Spleen (tissue), 11 donors: ENCODE measurements at regions not wholly inside any gene's neighbourhood (a gene's known extent, or its start where the extent isn't known, plus 50 kb on each side); places are given as distances from the start of the nearest gene placed in this dataset.

Experiments used
- DNase-seq: peaks from one replicate; pipeline ENCODE4 v3.0.0-alpha.2; 2020
- H3K27ac ChIP-seq, 8 donors: fragments of 200-600 bp; sonication (generic) in 7 of 8; 1 replicate in 4 of 8; 2 replicates in 4 of 8; pipeline versions ENCODE4 v1.5.0 to v1.8.0; 2016 to 2021; ENCODE audit warnings: inconsistent platforms in 4 of 8, mild to moderate bottlenecking in 4 of 8, moderate library complexity in 1 of 8
- H3K27me3 ChIP-seq, 7 donors: fragments of 200-600 bp; sonication (generic) in 6 of 7; replicated peaks in 1 of 7; 1 replicate in 4 of 7; 2 replicates in 3 of 7; pipeline versions ENCODE4 v1.5.0 to v1.8.0; 2016 to 2021; ENCODE audit warnings: inconsistent platforms in 3 of 7, mild to moderate bottlenecking in 1 of 7
- H3K36me3 ChIP-seq, 6 donors: fragments of 200-600 bp; sonication (generic) in 5 of 6; 1 replicate in 4 of 6; 2 replicates in 2 of 6; pipeline versions ENCODE4 v1.5.0 to v1.8.0; 2016 to 2021; ENCODE audit warnings: inconsistent platforms in 2 of 6
- H3K4me1 ChIP-seq, 6 donors: fragments of 200-600 bp; sonication (generic) in 5 of 6; 1 replicate in 3 of 6; 2 replicates in 3 of 6; pipeline versions ENCODE4 v1.5.0 to v1.8.0; 2016 to 2021; ENCODE audit warnings: inconsistent platforms in 3 of 6
- H3K4me3 ChIP-seq, 8 donors: fragments of 200-600 bp; sonication (generic) in 7 of 8; 1 replicate in 4 of 8; 2 replicates in 4 of 8; pipeline versions ENCODE4 v1.5.0 to v1.8.0; 2016 to 2021; ENCODE audit warnings: inconsistent platforms in 4 of 8, mild to moderate bottlenecking in 4 of 8, moderate library complexity in 2 of 8
- H3K9me3 ChIP-seq, 8 donors: fragments of 200-600 bp; sonication (generic) in 7 of 8; 1 replicate in 4 of 8; 2 replicates in 4 of 8; pipeline versions ENCODE4 v1.5.0 to v1.8.0; 2016 to 2021; ENCODE audit warnings: inconsistent platforms in 4 of 8
- CTCF ChIP-seq, 11 experiments: fragments of 200-600 bp in 7 of 11; fragments of 450-650 bp in 4 of 11; sonication (generic) in 4 of 11; IDR thresholded peaks in 8 of 11; conservative IDR thresholded peaks in 3 of 11; 1 replicate in 7 of 11; 2 replicates in 4 of 11; pipeline versions ENCODE4 v1.4.0 to v1.8.0; 2016 to 2021; ENCODE audit warnings: antibody characterized with exemption in 11 of 11, inconsistent platforms in 4 of 11, mild to moderate bottlenecking in 1 of 11
- POLR2A ChIP-seq, 3 donors: fragments of 450-650 bp; IDR thresholded peaks; one replicate each; pipeline ENCODE4 v1.5.1; 2017; ENCODE audit warnings: antibody characterized with exemption in 3 of 3, mild to moderate bottlenecking in 1 of 3
- POLR2AphosphoS5 ChIP-seq, 3 donors: sonication (generic); formaldehyde crosslinking; IDR thresholded peaks; one replicate each; pipeline ENCODE4 v1.5.1; 2017; ENCODE audit warnings: antibody characterized with exemption in 3 of 3
- WGBS, 5 donors: extraction: QIAGEN DNeasy Blood & Tissue Kit in 3 of 5; methylation state at CpG; one replicate each; pipeline versions ENCODE4 v1.1.5 to v1.1.7; 2013 to 2018; 5-methylcytosine and 5-hydroxymethylcytosine counted together
- intact Hi-C: fragments of 100-400 bp; cut with DNase I; formaldehyde crosslinking; loops from one replicate; pipeline ENCODE4 v1.15.0; 2023; ENCODE audit warnings: low total_unique reads
- donor health status: healthy with polysubstance abuse.
- donor health status: DM: no; HTN: no; CAD: no; lungs with moderate emphysema.
- donor health status: DM: no; HTN: no; CAD: no.
- donor health status: Bipolar disorder and iron deficiency.
- donor health status: healthy.
- donor health status: DM: no; HTN: no; CAD: no.
- donor health status: DM: yes; HTN: yes; CAD: no.

GRCh38 chr20:50347284-50348063, 156.8 kb downstream of the CEBPB start:
- no peaks in the 10 kb centered on the region for H3K9me3 ChIP-seq
- no peak for TF ChIP-seq POLR2AphosphoS5 (IDR thresholded peaks at IDR 0.05)
- TF ChIP-seq CTCF (IDR thresholded peaks at IDR 0.05 in 8 of 11, conservative IDR thresholded peaks at IDR 0.05 in 3 of 11) = no peak
- TF ChIP-seq POLR2A (IDR thresholded peaks at IDR 0.05) = no peak
- intact Hi-C loops = no loop called here
- DNase-seq = peak; percentile 66
- WGBS, 5 donors = 59 to 76% (median 74%) methylated on average over 13 of the region's 13 CpGs
- no peaks in the 10 kb centered on the region for H3K36me3 ChIP-seq
- H3K4me1 ChIP-seq = peaks cover 8 to 87% (median 53%) of the 10 kb centered on the region in 6 donors
- H3K27ac ChIP-seq = peak overlapping the region; percentile 63 to 97 (median 88)
- peaks cover 0 to 27% (median 0%) of the 10 kb centered on the region in 7 donors for H3K27me3 ChIP-seq
- peak overlapping the region in 1 of 8 donors; percentile 57 for H3K4me3 ChIP-seq

GRCh38 chr20:50348096-50348495, 157.5 kb downstream of the CEBPB start:
- peaks cover 8 to 87% (median 56%) of the 10 kb centered on the region in 6 donors for H3K4me1 ChIP-seq
- peak overlapping the region in 7 of 8 donors; percentile 80 to 97 (median 91) for H3K27ac ChIP-seq
- intact Hi-C loops = no loop called here
- DNase-seq = peak; percentile 85
- TF ChIP-seq POLR2AphosphoS5 (IDR thresholded peaks at IDR 0.05) = no peak
- no peak for TF ChIP-seq POLR2A (IDR thresholded peaks at IDR 0.05)
- no peak for TF ChIP-seq CTCF (IDR thresholded peaks at IDR 0.05 in 8 of 11, conservative IDR thresholded peaks at IDR 0.05 in 3 of 11)
- H3K36me3 ChIP-seq = no peaks in the 10 kb centered on the region
- peaks cover 0 to 27% (median 0%) of the 10 kb centered on the region in 7 donors for H3K27me3 ChIP-seq
- peak overlapping the region in 1 of 8 donors; percentile 57 for H3K4me3 ChIP-seq
- WGBS, 5 donors = 11 to 54% (median 36%) methylated on average over 6 of the region's 6 CpGs
- no peaks in the 10 kb centered on the region for H3K9me3 ChIP-seq

GRCh38 chr20:50350510-50351249, 159.5 kb upstream of the PTPN1 start:
- peaks cover 0 to 23% (median 0%) of the 10 kb centered on the region in 7 donors for H3K27me3 ChIP-seq
- intact Hi-C loops = no loop called here
- H3K4me3 ChIP-seq = no peak overlapping the region
- 76 to 82% (median 77%) methylated on average over 16 of the region's 16 CpGs for WGBS, 5 donors
- no peaks in the 10 kb centered on the region for H3K9me3 ChIP-seq
- peaks cover 6 to 85% (median 46%) of the 10 kb centered on the region in 6 donors for H3K4me1 ChIP-seq
- peak; percentile 64 for DNase-seq
- no peak for TF ChIP-seq POLR2AphosphoS5 (IDR thresholded peaks at IDR 0.05)
- no peak for TF ChIP-seq POLR2A (IDR thresholded peaks at IDR 0.05)
- TF ChIP-seq CTCF (IDR thresholded peaks at IDR 0.05 in 8 of 11, conservative IDR thresholded peaks at IDR 0.05 in 3 of 11) = no peak
- no peaks in the 10 kb centered on the region for H3K36me3 ChIP-seq
- peak overlapping the region in 4 of 8 donors; percentile 80 to 97 (median 94) for H3K27ac ChIP-seq

- intact Hi-C loops = no loop called here
- peaks cover 0 to 76% (median 37%) of the 10 kb centered on the region in 6 donors for H3K4me1 ChIP-seq
Measured at GRCh38 chr20:50351541-50351940, 158.6 kb upstream of the PTPN1 start.

More at GRCh38 chr20:50351541-50351940, 158.6 kb upstream of the PTPN1 start:
- WGBS, 5 donors = 91 to 96% (median 95%) methylated on average over 10 to 11 of the region's 11 CpGs
- Histone ChIP-seq H3K9me3 (no peaks in the 10 kb centered on the region), H3K36me3 (no peaks in the 10 kb centered on the region), H3K27ac (no peak overlapping the region), H3K27me3 (peaks cover 0 to 14% (median 0%) of the 10 kb centered on the region in 7 donors), H3K4me3 (no peak overlapping the region)
- no peak for DNase-seq
- TF ChIP-seq POLR2AphosphoS5 (IDR thresholded peaks at IDR 0.05) (no peak), CTCF (IDR thresholded peaks at IDR 0.05 in 8 of 11, conservative IDR thresholded peaks at IDR 0.05 in 3 of 11) (no peak), POLR2A (IDR thresholded peaks at IDR 0.05) (no peak)
